Progenitor cell of endocrine pancreas (in vitro differentiated cells): ENCODE measurements at regions not wholly inside any gene's neighbourhood (a gene's known extent, or its start where the extent isn't known, plus 50 kb on each side); places are given as distances from the start of the nearest gene placed in this dataset.

ENCODE experiments used
- DNase-seq: peaks from one replicate; pipeline ENCODE4 v3.0.0; 2021; ENCODE audit warnings: low spot score; ENCODE audit not compliant: unreplicated experiment
- H3K27ac Mint-ChIP-seq: 2 replicates; pipeline ENCODE4 v1.8.0; 2021; ENCODE audit warnings: mild to moderate bottlenecking, moderate library complexity, mixed read lengths
- H3K27me3 Mint-ChIP-seq: 2 replicates; pipeline ENCODE4 v1.8.0; 2021; ENCODE audit warnings: mixed read lengths
- H3K36me3 Mint-ChIP-seq: 2 replicates; pipeline ENCODE4 v1.8.0; 2022; ENCODE audit warnings: mixed read lengths; ENCODE audit not compliant: insufficient read depth
- H3K4me1 Mint-ChIP-seq: 2 replicates; pipeline ENCODE4 v1.8.0; 2021; ENCODE audit warnings: low read depth, mixed read lengths
- H3K4me3 Mint-ChIP-seq: 2 replicates; pipeline ENCODE4 v1.8.0; 2021; ENCODE audit warnings: low read depth, mild to moderate bottlenecking, moderate library complexity, mixed read lengths
- H3K9me3 Mint-ChIP-seq: 2 replicates; pipeline ENCODE4 v1.8.0; 2021; ENCODE audit warnings: low read depth, mixed read lengths
- CTCF ChIP-seq: fragments of 200-600 bp; sonication (generic); IDR thresholded peaks from one replicate; pipeline ENCODE4 v1.5.0; 2021; ENCODE audit warnings: antibody characterized with exemption, mild to moderate bottlenecking; ENCODE audit not compliant: unreplicated experiment

DNA sequence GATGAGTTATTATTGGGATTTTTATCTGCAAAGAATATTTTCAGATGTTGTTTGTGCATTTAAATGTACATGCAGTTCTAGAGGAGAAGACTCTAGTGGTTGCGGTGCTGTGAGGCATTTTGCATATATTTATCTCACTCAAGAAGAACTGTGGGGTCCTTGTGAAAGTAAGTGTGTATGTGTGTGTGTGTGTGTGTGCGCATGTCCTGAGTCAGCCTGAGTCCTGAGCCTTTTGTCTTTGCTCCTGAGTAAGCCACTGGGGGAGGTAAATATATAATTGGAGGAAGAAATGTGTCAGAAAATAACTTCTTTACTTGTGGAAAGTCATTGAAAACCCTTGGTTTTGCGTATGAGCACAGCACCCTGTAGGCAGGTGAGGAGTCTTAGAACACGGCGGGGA lies 55.6 kb upstream of the CD34 start:
- no peaks in the 10 kb centered on the region for H3K9me3 Mint-ChIP-seq
- no peak for TF ChIP-seq CTCF
- H3K4me3 Mint-ChIP-seq = no peak overlapping the region
- H3K27me3 Mint-ChIP-seq = peaks cover 36% of the 10 kb centered on the region
- H3K27ac Mint-ChIP-seq = no peak overlapping the region
- no peak for DNase-seq
- H3K36me3 Mint-ChIP-seq = no peaks in the 10 kb centered on the region
- peaks cover 14% of the 10 kb centered on the region for H3K4me1 Mint-ChIP-seq

DNA sequence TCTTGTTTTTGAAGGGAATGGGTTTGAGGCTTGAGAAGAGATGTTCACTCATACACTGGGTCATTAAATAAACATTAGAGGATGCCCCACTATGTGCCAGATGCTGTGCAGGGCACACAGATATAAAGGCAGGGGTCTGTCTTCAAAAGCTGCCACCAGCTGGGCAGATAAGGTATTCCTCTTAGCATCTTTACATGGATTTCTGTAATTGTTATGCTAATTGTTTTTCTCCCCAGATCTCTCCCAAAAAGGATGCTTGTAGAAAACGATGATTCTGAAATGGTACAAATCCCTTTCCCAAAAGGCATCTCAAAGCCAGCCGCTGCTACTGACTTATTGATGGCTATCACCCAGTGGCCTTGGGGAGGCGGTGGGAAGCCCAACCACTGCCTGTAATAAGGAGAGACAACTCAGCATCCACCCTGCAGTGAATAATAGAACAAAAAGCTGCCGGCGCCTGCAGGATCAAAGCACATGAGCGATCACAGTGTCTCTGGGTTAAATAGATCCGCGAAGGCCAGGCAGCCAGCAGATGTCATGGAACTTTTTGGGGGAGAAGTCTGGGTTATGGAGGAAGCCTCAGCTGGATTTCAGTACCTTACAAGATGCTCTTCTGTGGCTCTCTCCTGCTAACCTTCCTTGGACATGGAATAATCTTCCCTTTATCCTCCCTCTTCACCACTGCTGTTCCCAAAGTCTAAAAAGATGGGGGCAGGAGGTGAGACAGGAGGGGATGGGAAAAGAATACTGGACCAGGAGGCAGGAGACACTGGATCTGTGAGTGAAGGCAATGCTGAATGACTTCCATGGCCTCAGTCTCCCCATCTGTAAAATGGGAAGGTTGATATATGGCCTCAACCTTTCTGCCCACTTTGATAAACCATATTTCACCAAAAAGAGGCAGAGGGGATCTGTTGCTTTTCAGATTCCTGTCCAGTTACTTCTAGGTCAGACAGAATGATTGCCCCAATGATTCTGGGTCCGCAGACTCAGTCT lies 54.8 kb upstream of the CD34 start:
- Mint-ChIP-seq H3K36me3 (no peaks in the 10 kb centered on the region), H3K9me3 (no peaks in the 10 kb centered on the region), H3K4me3 (no peak overlapping the region), H3K4me1 (peaks cover 12% of the 10 kb centered on the region), H3K27ac (no peak overlapping the region), H3K27me3 (peaks cover 45% of the 10 kb centered on the region)
- no peak for DNase-seq
- no peak for TF ChIP-seq CTCF

DNA sequence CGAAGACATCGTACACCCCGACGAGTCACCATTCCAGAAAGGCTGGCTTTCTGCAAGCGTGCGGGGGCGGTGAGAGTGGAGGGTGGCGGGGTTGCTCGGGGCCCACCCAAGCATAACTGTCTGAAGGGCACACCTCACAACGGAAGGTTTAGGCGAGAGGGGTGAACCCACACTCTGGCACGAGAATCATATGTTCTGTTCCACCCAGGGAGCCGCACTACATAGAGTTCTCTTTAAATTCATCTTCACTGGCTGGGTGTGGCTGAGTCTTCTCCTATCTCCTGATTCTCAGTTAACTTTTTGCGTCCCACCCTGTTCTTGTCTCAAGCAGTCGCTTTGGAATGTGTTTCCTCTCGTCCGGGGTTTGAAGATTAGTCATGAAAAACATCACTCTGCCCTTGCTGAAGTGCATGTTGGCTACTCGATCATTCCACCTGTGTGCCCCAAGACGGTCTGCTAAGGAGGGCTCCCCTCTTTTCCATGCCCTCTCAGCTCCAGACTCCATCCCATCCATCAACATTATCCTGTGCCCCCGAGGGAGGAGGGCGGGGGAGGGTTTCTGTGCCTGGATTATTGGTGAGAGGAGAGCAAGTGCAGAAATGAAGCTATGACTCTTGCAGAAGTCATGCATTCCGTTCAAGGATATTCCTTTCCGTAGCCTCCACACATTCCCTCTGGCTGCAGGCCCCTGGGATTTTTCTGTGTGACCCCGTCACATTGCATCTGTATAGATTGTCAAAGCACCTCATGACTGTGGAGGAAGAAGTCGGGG lies 53.5 kb upstream of the CD34 start:
- Mint-ChIP-seq H3K36me3 (no peaks in the 10 kb centered on the region), H3K4me3 (peak overlapping the region; percentile 41), H3K9me3 (no peaks in the 10 kb centered on the region), H3K27me3 (peaks cover 57% of the 10 kb centered on the region), H3K27ac (no peak overlapping the region), H3K4me1 (peaks cover 8% of the 10 kb centered on the region)
- TF ChIP-seq CTCF = no peak
- DNase-seq = no peak

DNA sequence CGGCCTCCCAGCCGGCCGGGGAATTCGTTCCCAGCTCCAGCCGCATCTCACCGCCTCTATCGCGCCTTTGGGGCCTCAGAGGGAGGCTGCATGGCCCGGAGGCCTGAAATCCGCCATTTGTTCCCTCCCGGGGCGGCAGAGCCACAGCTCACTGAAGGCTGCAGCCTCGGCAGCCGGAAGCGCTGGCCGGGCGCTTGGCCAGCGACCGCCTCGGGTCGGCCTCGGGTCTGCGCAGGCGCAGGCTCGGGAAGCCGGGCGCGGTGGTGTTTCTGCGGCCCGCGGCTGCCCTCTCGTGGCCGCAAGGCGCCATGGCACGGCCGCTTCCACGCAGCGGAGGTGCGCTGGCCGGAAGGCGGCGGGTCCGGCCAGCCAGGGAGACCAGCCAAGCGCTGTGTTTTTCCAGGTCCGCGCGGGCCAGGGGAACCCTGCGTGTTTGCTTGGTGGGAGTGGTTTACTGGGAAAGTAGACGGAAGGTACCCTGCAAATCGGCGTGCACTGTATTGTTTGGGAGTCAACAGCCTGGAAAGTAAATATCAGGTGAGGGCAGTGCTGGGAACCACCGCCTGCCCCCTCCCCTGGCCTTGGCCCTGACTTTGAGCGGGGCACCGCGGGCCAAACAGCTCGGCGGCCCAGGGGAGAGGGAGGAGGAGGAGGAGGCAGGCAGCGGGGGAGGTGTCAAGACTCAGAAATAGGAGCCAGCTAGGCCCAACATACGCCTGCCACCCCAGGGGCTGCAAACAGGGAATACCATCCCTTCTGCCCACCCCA lies 52.7 kb upstream of the CD34 start:
- peak; percentile 90 for DNase-seq
- Mint-ChIP-seq H3K27ac (peak overlapping the region; percentile 31), H3K4me1 (peaks cover 8% of the 10 kb centered on the region), H3K27me3 (peaks cover 61% of the 10 kb centered on the region), H3K36me3 (no peaks in the 10 kb centered on the region), H3K4me3 (peak overlapping the region; percentile 82), H3K9me3 (no peaks in the 10 kb centered on the region)
- TF ChIP-seq CTCF = peak; percentile 100
